Adrenal gland (tissue), 5 donors: ENCODE measurements at regions not wholly inside any gene's neighbourhood (a gene's known extent, or its start where the extent isn't known, plus 50 kb on each side); places are given as distances from the start of the nearest gene placed in this dataset.

Source experiments
- POLR2A ChIP-seq, 2 donors: fragments of 450-650 bp; IDR thresholded peaks; one replicate each; pipeline ENCODE4 v1.6.1; 2017; ENCODE audit warnings: antibody characterized with exemption in 2 of 2, mild to moderate bottlenecking in 2 of 2, moderate library complexity in 1 of 2
- TF ChIP-seq, protein P1 (sequence below), 6 experiments: fragments of 450-650 bp in 4 of 6; fragments of 200-600 bp in 2 of 6; sonication (generic) in 1 of 6; IDR thresholded peaks; 1 replicate in 5 of 6; 2 replicates in 1 of 6; pipeline versions ENCODE4 v1.5.1 to v1.8.0; 2016 to 2021; ENCODE audit warnings: antibody characterized with exemption in 6 of 6, mild to moderate bottlenecking in 2 of 6, moderate library complexity in 1 of 6
- donor health status: DM: no; HTN: no; CAD: no.

DNA sequence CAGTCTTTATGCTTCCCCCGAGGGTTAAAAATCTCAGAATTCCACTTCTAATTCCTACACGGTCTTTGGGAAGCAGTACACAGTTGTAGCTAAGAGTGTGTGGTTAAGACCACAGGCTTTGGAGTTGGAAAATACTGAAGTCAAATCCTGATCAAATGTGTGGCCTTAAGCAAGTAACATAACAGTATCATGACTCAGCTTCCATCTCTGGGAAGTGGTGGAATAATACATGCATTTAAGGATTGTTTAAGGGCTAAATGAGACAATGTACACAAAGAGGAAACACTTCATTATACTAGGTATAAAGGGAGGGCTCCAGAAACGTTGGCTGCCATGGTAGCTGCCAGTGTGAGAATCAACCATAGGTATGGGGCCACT is 71.5 kb downstream of the FAT3 start:
- TF ChIP-seq, protein P1, sequence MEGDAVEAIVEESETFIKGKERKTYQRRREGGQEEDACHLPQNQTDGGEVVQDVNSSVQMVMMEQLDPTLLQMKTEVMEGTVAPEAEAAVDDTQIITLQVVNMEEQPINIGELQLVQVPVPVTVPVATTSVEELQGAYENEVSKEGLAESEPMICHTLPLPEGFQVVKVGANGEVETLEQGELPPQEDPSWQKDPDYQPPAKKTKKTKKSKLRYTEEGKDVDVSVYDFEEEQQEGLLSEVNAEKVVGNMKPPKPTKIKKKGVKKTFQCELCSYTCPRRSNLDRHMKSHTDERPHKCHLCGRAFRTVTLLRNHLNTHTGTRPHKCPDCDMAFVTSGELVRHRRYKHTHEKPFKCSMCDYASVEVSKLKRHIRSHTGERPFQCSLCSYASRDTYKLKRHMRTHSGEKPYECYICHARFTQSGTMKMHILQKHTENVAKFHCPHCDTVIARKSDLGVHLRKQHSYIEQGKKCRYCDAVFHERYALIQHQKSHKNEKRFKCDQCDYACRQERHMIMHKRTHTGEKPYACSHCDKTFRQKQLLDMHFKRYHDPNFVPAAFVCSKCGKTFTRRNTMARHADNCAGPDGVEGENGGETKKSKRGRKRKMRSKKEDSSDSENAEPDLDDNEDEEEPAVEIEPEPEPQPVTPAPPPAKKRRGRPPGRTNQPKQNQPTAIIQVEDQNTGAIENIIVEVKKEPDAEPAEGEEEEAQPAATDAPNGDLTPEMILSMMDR (IDR thresholded peaks at IDR 0.05) = no peak
- TF ChIP-seq POLR2A (IDR thresholded peaks at IDR 0.05) = no peak
